Mesodermal cell (in vitro differentiated cells): ENCODE measurements at regions not wholly inside any gene's neighbourhood (a gene's known extent, or its start where the extent isn't known, plus 50 kb on each side); places are given as distances from the start of the nearest gene placed in this dataset.
"Not testable (repeated sequence)": the region's sequence is repeated elsewhere in the genome, so short reads cannot be mapped to it uniquely, and the experiment has no call there.

Experiments
- H3K27ac ChIP-seq: 2 replicates; pipeline ENCODE4 v1.7.0; 2013; ENCODE audit warnings: mild to moderate bottlenecking, low read depth, low read length, moderate library complexity; ENCODE audit not compliant: severe bottlenecking
- H3K36me3 ChIP-seq: 2 replicates; pipeline ENCODE4 v1.7.1; 2013; ENCODE audit warnings: mild to moderate bottlenecking, low read length, moderate library complexity; ENCODE audit not compliant: control insufficient read depth, insufficient read depth
- H3K4me1 ChIP-seq: one replicate; pipeline ENCODE4 v1.7.1; 2013; ENCODE audit warnings: mild to moderate bottlenecking, low read length; ENCODE audit not compliant: insufficient read depth, control insufficient read depth, poor library complexity, severe bottlenecking
- H3K4me3 ChIP-seq: 2 replicates; pipeline ENCODE4 v1.7.0; 2013; ENCODE audit warnings: low read length, control low read depth, mild to moderate bottlenecking; ENCODE audit not compliant: insufficient read depth, poor library complexity, severe bottlenecking; ENCODE audit errors: extremely low read depth
- H3K9me3 ChIP-seq: 2 replicates; pipeline ENCODE4 v1.7.1; 2013; ENCODE audit warnings: mild to moderate bottlenecking, low read length, moderate library complexity; ENCODE audit not compliant: control insufficient read depth
- WGBS, 2 experiments: methylation state at CpG; one replicate each; pipeline ENCODE4 v1.1.5; 2013; ENCODE audit warnings: missing lambda C conversion rate in 2 of 2; ENCODE audit not compliant: insufficient coverage in 2 of 2; 5-methylcytosine and 5-hydroxymethylcytosine counted together

GRCh38 chr16:64702415-64702814 lies 419.4 kb downstream of the CDH11 start:
- Histone ChIP-seq H3K4me1 (no peaks in the 10 kb centered on the region), H3K9me3 (no peaks in the 10 kb centered on the region), H3K4me3 (no peak overlapping the region), H3K36me3 (no peaks in the 10 kb centered on the region), H3K27ac (no peak overlapping the region)
- no CpG with 5 or more reads among the region's 1 CpG for WGBS, 2 experiments

- H3K4me1 ChIP-seq, result no peaks in the 10 kb centered on the region
- WGBS, 2 experiments, result 71 to 93% methylated on average over 2 to 3 of the region's 3 CpGs
- H3K9me3 ChIP-seq, result no peaks in the 10 kb centered on the region
- H3K4me3 ChIP-seq, result no peak overlapping the region
- H3K36me3 ChIP-seq, result no peaks in the 10 kb centered on the region
- H3K27ac ChIP-seq, result no peak overlapping the region
Observed at GRCh38 chr16:64700628-64701027, 421.2 kb downstream of the CDH11 start.

- H3K27ac ChIP-seq, result no peak overlapping the region
- no peaks in the 10 kb centered on the region for H3K9me3 ChIP-seq
- no peaks in the 10 kb centered on the region for H3K4me1 ChIP-seq
- WGBS, 2 experiments, result no CpG with 5 or more reads among the region's 1 CpG
- H3K36me3 ChIP-seq, result no peaks in the 10 kb centered on the region
- no peak overlapping the region for H3K4me3 ChIP-seq
Observed at GRCh38 chr16:64696866-64697265, 425.0 kb downstream of the CDH11 start.

- no peaks in the 10 kb centered on the region for H3K9me3 ChIP-seq
- 86 to 93% methylated on average over 2 to 3 of the region's 4 CpGs for WGBS, 2 experiments
- no peak overlapping the region for H3K27ac ChIP-seq
- H3K4me1 ChIP-seq, result no peaks in the 10 kb centered on the region
- H3K36me3 ChIP-seq, result no peaks in the 10 kb centered on the region
- H3K4me3 ChIP-seq, result no peak overlapping the region
Observed at GRCh38 chr16:64695684-64696083, 426.2 kb downstream of the CDH11 start.

GRCh38 chr16:64693946-64694345 lies 427.9 kb downstream of the CDH11 start:
- 83 to 100% methylated on average over 1 of the region's 3 CpGs for WGBS, 2 experiments
- H3K9me3 ChIP-seq, result no peaks in the 10 kb centered on the region
- no peak overlapping the region for H3K4me3 ChIP-seq
- no peaks in the 10 kb centered on the region for H3K36me3 ChIP-seq
- H3K4me1 ChIP-seq, result no peaks in the 10 kb centered on the region
- no peak overlapping the region for H3K27ac ChIP-seq

GRCh38 chr16:64687786-64688185 lies 434.1 kb downstream of the CDH11 start:
- WGBS, 2 experiments, result no CpG with 5 or more reads among the region's 4 CpGs
- no peak overlapping the region for H3K27ac ChIP-seq

GRCh38 chr16:64687123-64687522 lies 434.7 kb downstream of the CDH11 start:
- WGBS, 2 experiments, result 100% methylated on average over 2 of the region's 2 CpGs; no CpG with 5 or more reads in 1 of the 2 experiments
- H3K27ac ChIP-seq, result no peak overlapping the region

More at GRCh38 chr16:64687786-64688185, 434.1 kb downstream of the CDH11 start:
- Histone ChIP-seq H3K9me3 (no peaks in the 10 kb centered on the region), H3K4me1 (no peaks in the 10 kb centered on the region), H3K36me3 (no peaks in the 10 kb centered on the region), H3K4me3 (no peak overlapping the region)

GRCh38 chr16:64679976-64680690 lies 441.7 kb downstream of the CDH11 start:
- 74 to 77% methylated on average over 2 of the region's 4 CpGs for WGBS, 2 experiments
- Histone ChIP-seq H3K4me1 (no peaks in the 10 kb centered on the region), H3K9me3 (no peaks in the 10 kb centered on the region)

More at GRCh38 chr16:64687123-64687522, 434.7 kb downstream of the CDH11 start:
- no peaks in the 10 kb centered on the region for H3K36me3 ChIP-seq
- H3K9me3 ChIP-seq, result no peaks in the 10 kb centered on the region
- H3K4me3 ChIP-seq, result no peak overlapping the region
- no peaks in the 10 kb centered on the region for H3K4me1 ChIP-seq

GRCh38 chr16:64669573-64669972 lies 452.3 kb downstream of the CDH11 start:
- no peaks in the 10 kb centered on the region for H3K4me1 ChIP-seq
- H3K36me3 ChIP-seq, result no peaks in the 10 kb centered on the region
- WGBS, 2 experiments, result 91 to 93% methylated on average over 6 of the region's 8 CpGs
- no peaks in the 10 kb centered on the region for H3K9me3 ChIP-seq
- no peak overlapping the region for H3K4me3 ChIP-seq
- H3K27ac ChIP-seq, result no peak overlapping the region

More at GRCh38 chr16:64679976-64680690, 441.7 kb downstream of the CDH11 start:
- no peak overlapping the region for H3K4me3 ChIP-seq
- H3K27ac ChIP-seq, result no peak overlapping the region
- H3K36me3 ChIP-seq, result no peaks in the 10 kb centered on the region

- Histone ChIP-seq H3K9me3 (no peaks in the 10 kb centered on the region), H3K36me3 (no peaks in the 10 kb centered on the region), H3K27ac (no peak overlapping the region), H3K4me1 (no peaks in the 10 kb centered on the region), H3K4me3 (no peak overlapping the region)
- no CpG with 5 or more reads among the region's 3 CpGs for WGBS, 2 experiments
Observed at GRCh38 chr16:64667334-64667877, 454.5 kb downstream of the CDH11 start.

GRCh38 chr16:64662312-64662711 lies 459.6 kb downstream of the CDH11 start:
- H3K9me3 ChIP-seq, H3K36me3 ChIP-seq, H3K4me1 ChIP-seq, H3K27ac ChIP-seq, H3K4me3 ChIP-seq: not testable (repeated sequence)
